Keratinocyte (primary cell): ENCODE measurements at regions not wholly inside any gene's neighbourhood (a gene's known extent, or its start where the extent isn't known, plus 50 kb on each side); places are given as distances from the start of the nearest gene placed in this dataset.

Experiments used
- CTCF ChIP-seq, 3 experiments: IDR thresholded peaks in 1 of 3; conservative IDR thresholded peaks in 1 of 3; optimal IDR thresholded peaks in 1 of 3; 2 replicates in 2 of 3; 3 replicates in 1 of 3; pipeline versions ENCODE3 to v1.5.1; 2011; ENCODE audit warnings: low read length in 3 of 3, mild to moderate bottlenecking in 3 of 3, moderate library complexity in 2 of 3, control low read depth in 1 of 3, inconsistent platforms in 1 of 3; ENCODE audit not compliant: insufficient read depth in 2 of 3; ENCODE audit errors: extremely low read depth in 1 of 3
- EZH2 ChIP-seq: IDR thresholded peaks from one replicate; pipeline ENCODE4 v1.6.1; 2012; ENCODE audit warnings: inconsistent platforms, mild to moderate bottlenecking, low read length, moderate library complexity

GRCh38 chr10:16141499-16141898 is 281.2 kb upstream of the MINDY3 start:
- no peak for TF ChIP-seq EZH2
- TF ChIP-seq CTCF (optimal IDR thresholded peaks at IDR 0.05 in 1 of 3, IDR thresholded peaks at IDR 0.05 in 1 of 3, conservative IDR thresholded peaks at IDR 0.05 in 1 of 3; ENCODE audit: extremely low read depth in 1 of 3, insufficient read depth in 2 of 3, low read length in 3 of 3): no peak
